H9 (cell line): ENCODE measurements at regions not wholly inside any gene's neighbourhood (a gene's known extent, or its start where the extent isn't known, plus 50 kb on each side); places are given as distances from the start of the nearest gene placed in this dataset.

Experiments used
- DNase-seq: peaks from one replicate; pipeline ENCODE4 v3.0.0-alpha.2; 2017
- H2AFZ ChIP-seq: one replicate; pipeline ENCODE4 v1.6.1; 2013; ENCODE audit warnings: mild to moderate bottlenecking, low read length, control low read depth, moderate library complexity
- H2AK5ac ChIP-seq: 2 replicates; pipeline ENCODE4 v1.6.1; 2013; ENCODE audit warnings: low read length, control low read depth, mixed read lengths; ENCODE audit not compliant: insufficient read length
- H2BK120ac ChIP-seq: one replicate; pipeline ENCODE4 v1.6.1; 2013; ENCODE audit warnings: low read depth, mild to moderate bottlenecking, low read length, control low read depth, inconsistent platforms; ENCODE audit not compliant: poor library complexity, severe bottlenecking
- H2BK12ac ChIP-seq: 2 replicates; pipeline ENCODE4 v1.6.1; 2013; ENCODE audit warnings: low read length, control low read depth, mixed read lengths, low read depth; ENCODE audit not compliant: insufficient read length
- H2BK15ac ChIP-seq: 2 replicates; pipeline ENCODE4 v1.6.1; 2013; ENCODE audit warnings: low read depth, low read length, control low read depth
- H2BK20ac ChIP-seq: one replicate; pipeline ENCODE4 v1.6.1; 2013; ENCODE audit warnings: low read depth, mild to moderate bottlenecking, low read length, control low read depth, inconsistent platforms; ENCODE audit not compliant: poor library complexity, severe bottlenecking
- H2BK5ac ChIP-seq: 2 replicates; pipeline ENCODE4 v1.6.1; 2013; ENCODE audit warnings: low read length, control low read depth, mixed read lengths; ENCODE audit not compliant: insufficient read length
- H3K14ac ChIP-seq: 2 replicates; pipeline ENCODE4 v1.6.1; 2013; ENCODE audit warnings: low read length, control low read depth; ENCODE audit not compliant: insufficient read depth
- H3K18ac ChIP-seq: 2 replicates; pipeline ENCODE4 v1.6.1; 2013; ENCODE audit warnings: low read depth, mild to moderate bottlenecking, mixed read lengths, low read length, control low read depth; ENCODE audit not compliant: insufficient read length
- H3K23ac ChIP-seq: 2 replicates; pipeline ENCODE4 v1.6.1; 2013; ENCODE audit warnings: low read length, control low read depth, mixed read lengths, low read depth; ENCODE audit not compliant: insufficient read length
- H3K23me2 ChIP-seq: 2 replicates; pipeline ENCODE4 v1.6.1; 2013; ENCODE audit warnings: low read depth, mild to moderate bottlenecking, mixed read lengths, low read length, control low read depth; ENCODE audit not compliant: insufficient read length, poor library complexity, severe bottlenecking
- H3K27ac ChIP-seq: 2 replicates; pipeline ENCODE4 v1.5.1; 2013; ENCODE audit warnings: low read length, control low read depth, mixed read lengths, low read depth; ENCODE audit not compliant: insufficient read length
- H3K27me3 ChIP-seq: 2 replicates; pipeline ENCODE4 v1.6.1; 2013; ENCODE audit warnings: low read length, control low read depth, inconsistent platforms; ENCODE audit not compliant: insufficient read depth
- H3K4ac ChIP-seq: 2 replicates; pipeline ENCODE4 v1.6.1; 2013; ENCODE audit warnings: low read depth, mild to moderate bottlenecking, control low read depth, inconsistent platforms, low read length, moderate library complexity
- H3K4me1 ChIP-seq: 2 replicates; pipeline ENCODE4 v1.6.1; 2013; ENCODE audit warnings: low read length, control low read depth, inconsistent platforms; ENCODE audit not compliant: insufficient read depth
- H3K4me2 ChIP-seq: 2 replicates; pipeline ENCODE4 v1.6.1; 2013; ENCODE audit warnings: low read length, control low read depth, mixed read lengths; ENCODE audit not compliant: insufficient read length, insufficient read depth
- H3K56ac ChIP-seq: 2 replicates; pipeline ENCODE4 v1.6.1; 2013; ENCODE audit warnings: low read depth, mild to moderate bottlenecking, mixed read lengths, low read length, control low read depth; ENCODE audit not compliant: insufficient read length
- H3K79me1 ChIP-seq: 2 replicates; pipeline ENCODE4 v1.6.1; 2013; ENCODE audit warnings: low read depth, mild to moderate bottlenecking, moderate library complexity, low read length, control low read depth, inconsistent platforms; ENCODE audit not compliant: insufficient read depth, poor library complexity, severe bottlenecking
- H3K79me2 ChIP-seq: 2 replicates; pipeline ENCODE4 v1.6.1; 2013; ENCODE audit warnings: low read length, control low read depth, inconsistent platforms; ENCODE audit not compliant: insufficient read depth
- H3K9ac ChIP-seq: 2 replicates; pipeline ENCODE4 v1.6.1; 2013; ENCODE audit warnings: low read length, control low read depth, mixed read lengths; ENCODE audit not compliant: insufficient read length; ENCODE audit errors: extremely low read depth
- H3K9me3 ChIP-seq: one replicate; pipeline ENCODE4 v1.6.1; 2013; ENCODE audit warnings: low read depth, low read length, inconsistent platforms; ENCODE audit not compliant: control insufficient read depth
- H3T11ph ChIP-seq: one replicate; pipeline ENCODE4 v1.6.1; 2013; ENCODE audit warnings: mild to moderate bottlenecking, low read length, control low read depth, inconsistent platforms
- H4K20me1 ChIP-seq: one replicate; pipeline ENCODE4 v1.6.1; 2013; ENCODE audit not compliant: control insufficient read depth, insufficient read length, insufficient read depth
- H4K5ac ChIP-seq: 2 replicates; pipeline ENCODE4 v1.6.1; 2013; ENCODE audit warnings: low read depth, mild to moderate bottlenecking, mixed read lengths, low read length, control low read depth; ENCODE audit not compliant: insufficient read length
- H4K8ac ChIP-seq: replicated peaks from 2 replicates; pipeline ENCODE4 v1.6.1; 2013; ENCODE audit warnings: low read length, control low read depth, mixed read lengths, low read depth; ENCODE audit not compliant: insufficient read length
- H4K91ac ChIP-seq: 2 replicates; pipeline ENCODE4 v1.6.1; 2013; ENCODE audit warnings: low read depth, mild to moderate bottlenecking, moderate library complexity, mixed read lengths, low read length, control low read depth; ENCODE audit not compliant: insufficient read length
- H3K27ac Mint-ChIP-seq, 3 experiments: 2 replicates in 2 of 3; 3 replicates in 1 of 3; pipeline ENCODE4 v1.8.0; 2020 to 2021; ENCODE audit warnings: mixed read lengths in 3 of 3, mild to moderate bottlenecking in 1 of 3, moderate library complexity in 1 of 3
- H3K27me3 Mint-ChIP-seq: 2 replicates; pipeline ENCODE4 v1.8.0; 2021; ENCODE audit warnings: low read depth, mild to moderate bottlenecking, moderate library complexity, mixed read lengths
- H3K36me3 Mint-ChIP-seq, 3 experiments: 2 replicates in 2 of 3; 3 replicates in 1 of 3; pipeline ENCODE4 v1.8.0; 2020 to 2021; ENCODE audit warnings: low read depth in 3 of 3, mixed read lengths in 3 of 3; ENCODE audit not compliant: insufficient read depth in 1 of 3
- H3K4me1 Mint-ChIP-seq, 2 experiments: 2 replicates each; pipeline ENCODE4 v1.8.0; 2020; ENCODE audit warnings: mixed read lengths in 2 of 2
- H3K4me3 Mint-ChIP-seq, 2 experiments: 2 replicates in 1 of 2; 3 replicates in 1 of 2; pipeline ENCODE4 v1.8.0; 2020 to 2021; ENCODE audit warnings: mild to moderate bottlenecking in 2 of 2, mixed read lengths in 2 of 2, moderate library complexity in 1 of 2
- H3K9me3 Mint-ChIP-seq, 2 experiments: 2 replicates in 1 of 2; 3 replicates in 1 of 2; pipeline ENCODE4 v1.8.0; 2020; ENCODE audit warnings: mild to moderate bottlenecking in 2 of 2, mixed read lengths in 2 of 2, moderate library complexity in 1 of 2
- CTCF ChIP-seq: fragments of 200-600 bp; sonication (generic); conservative IDR thresholded peaks from 3 replicates; pipeline ENCODE4 v1.8.0; 2021; ENCODE audit warnings: antibody characterized with exemption, mild to moderate bottlenecking
- WGBS: extraction: QIAGEN DNeasy Blood & Tissue Kit; methylation state at CpG from one replicate; pipeline ENCODE4 v1.1.7; 2013; ENCODE audit warnings: missing lambda C conversion rate, low lambda C conversion rate, mixed read lengths; ENCODE audit not compliant: insufficient read length; ENCODE audit errors: extremely low coverage; 5-methylcytosine and 5-hydroxymethylcytosine counted together

GRCh38 chr18:78032574-78032973, 782.9 kb downstream of the GALR1 start:
- WGBS, result no CpG with 5 or more reads among the region's 6 CpGs
- no peaks in the 10 kb centered on the region for H4K20me1 ChIP-seq
- H3K36me3 Mint-ChIP-seq, result no peaks in the 10 kb centered on the region
- H2AK5ac ChIP-seq, result no peak overlapping the region
- H2BK20ac ChIP-seq, result no peak overlapping the region
- no peak overlapping the region for H2AFZ ChIP-seq
- peaks cover 0 to 3% of the 10 kb centered on the region in 2 experiments; a peak in 2 of 5 replicates for H3K9me3 Mint-ChIP-seq
- no peak overlapping the region for H3K14ac ChIP-seq
- H3K27ac Mint-ChIP-seq, result peak overlapping the region in 1 of 3 experiments; percentile 76; a peak in 1 of 7 replicates
- H3K27me3 Mint-ChIP-seq, result peaks cover 2% of the 10 kb centered on the region; the same call in 1 of the 2 replicates
- no peak overlapping the region for H2BK120ac ChIP-seq
- H2BK5ac ChIP-seq, result no peak overlapping the region
- DNase-seq, result no peak
- no peak overlapping the region for H3K56ac ChIP-seq
- TF ChIP-seq CTCF, result no peak
- no peak overlapping the region for H4K91ac ChIP-seq
- no peak overlapping the region for H3K4me2 ChIP-seq
- H2BK12ac ChIP-seq, result no peak overlapping the region
- H3K9me3 ChIP-seq, result no peaks in the 10 kb centered on the region
- H3T11ph ChIP-seq, result no peak overlapping the region
- H3K27me3 ChIP-seq, result no peaks in the 10 kb centered on the region
- no peaks in the 10 kb centered on the region for H3K23me2 ChIP-seq
- H3K4me3 Mint-ChIP-seq, result no peak overlapping the region
- no peak overlapping the region for H4K5ac ChIP-seq
- H3K79me2 ChIP-seq, result no peaks in the 10 kb centered on the region
- no peaks in the 10 kb centered on the region for H3K79me1 ChIP-seq
- H3K4me1 ChIP-seq, result peaks cover 3% of the 10 kb centered on the region; the same call in 1 of the 2 replicates
- no peak overlapping the region for H2BK15ac ChIP-seq
- peaks cover 16 to 20% of the 10 kb centered on the region in 2 experiments for H3K4me1 Mint-ChIP-seq
- no peak overlapping the region for H3K23ac ChIP-seq
- no peak overlapping the region for H3K18ac ChIP-seq
- H4K8ac ChIP-seq, result no peak overlapping the region
- no peak overlapping the region for H3K27ac ChIP-seq
- no peak overlapping the region for H3K4ac ChIP-seq
- no peak overlapping the region for H3K9ac ChIP-seq
